Keratinocyte (primary cell): ENCODE measurements at regions not wholly inside any gene's neighbourhood (a gene's known extent, or its start where the extent isn't known, plus 50 kb on each side); places are given as distances from the start of the nearest gene placed in this dataset.
A peak's percentile ranks its signal among the peaks of the same experiment; 100 is the strongest.

Experiments
- DNase-seq: peaks from one replicate; pipeline ENCODE4 v3.0.0-alpha.2; 2011; ENCODE audit warnings: low read depth, missing footprints, low spot score
- FAIRE-seq: peaks from 2 replicates; lab custom pipeline; 2011; peaks lifted over from hg19 to GRCh38; lab: Jason Lieb, UNC
- H2AFZ ChIP-seq: 2 replicates; pipeline ENCODE4 v1.6.0; 2012; ENCODE audit warnings: low read length, control low read depth, inconsistent platforms; ENCODE audit not compliant: control insufficient read depth
- H3K27ac ChIP-seq: 2 replicates; pipeline ENCODE4 v1.5.1; 2011; ENCODE audit warnings: low read length; ENCODE audit not compliant: control insufficient read depth, insufficient read depth
- H3K27me3 ChIP-seq: 3 replicates; pipeline ENCODE4 v1.6.0; 2011; ENCODE audit warnings: low read length; ENCODE audit not compliant: control insufficient read depth, insufficient read depth; ENCODE audit errors: extremely low read depth
- H3K36me3 ChIP-seq, 2 experiments: 2 replicates in 1 of 2; 3 replicates in 1 of 2; pipeline ENCODE4 v1.5.1; 2011; ENCODE audit warnings: low read length in 2 of 2, mild to moderate bottlenecking in 1 of 2; ENCODE audit not compliant: control insufficient read depth in 2 of 2, insufficient read depth in 2 of 2; ENCODE audit errors: extremely low read depth in 1 of 2
- H3K4me1 ChIP-seq: 3 replicates; pipeline ENCODE4 v1.5.1; 2011; ENCODE audit warnings: low read length; ENCODE audit not compliant: control insufficient read depth, insufficient read depth; ENCODE audit errors: extremely low read depth
- H3K4me2 ChIP-seq: 3 replicates; pipeline ENCODE4 v1.6.0; 2011; ENCODE audit warnings: low read depth, low read length; ENCODE audit not compliant: control insufficient read depth, insufficient read depth; ENCODE audit errors: extremely low read depth
- H3K4me3 ChIP-seq, 3 experiments: fragments of 200-600 bp in 1 of 3; sonication (generic) in 1 of 3; 2 replicates in 2 of 3; 3 replicates in 1 of 3; pipeline ENCODE4 v1.5.1; 2011 to 2016; ENCODE audit warnings: low read length in 3 of 3, mild to moderate bottlenecking in 3 of 3, control low read depth in 2 of 3, inconsistent platforms in 1 of 3, low read depth in 1 of 3, mixed read lengths in 1 of 3, mixed run types in 1 of 3, moderate library complexity in 1 of 3; ENCODE audit not compliant: control insufficient read depth in 2 of 3, insufficient read depth in 2 of 3; ENCODE audit errors: extremely low read depth in 1 of 3
- H3K79me2 ChIP-seq: 2 replicates; pipeline ENCODE4 v1.6.0; 2012; ENCODE audit warnings: low read length; ENCODE audit not compliant: control insufficient read depth, insufficient read depth
- H3K9ac ChIP-seq: 3 replicates; pipeline ENCODE4 v1.6.0; 2011; ENCODE audit warnings: low read length; ENCODE audit not compliant: control insufficient read depth, insufficient read depth; ENCODE audit errors: extremely low read depth
- H3K9me1 ChIP-seq: 3 replicates; pipeline ENCODE4 v1.6.0; 2011; ENCODE audit warnings: low read length; ENCODE audit not compliant: control insufficient read depth, insufficient read depth; ENCODE audit errors: extremely low read depth
- H3K9me3 ChIP-seq: 2 replicates; pipeline ENCODE4 v1.5.1; 2012; ENCODE audit warnings: low read depth, low read length; ENCODE audit not compliant: control insufficient read depth
- H4K20me1 ChIP-seq: 3 replicates; pipeline ENCODE4 v1.6.0; 2011; ENCODE audit warnings: low read length; ENCODE audit not compliant: control insufficient read depth, insufficient read depth; ENCODE audit errors: extremely low read depth
- CTCF ChIP-seq, 3 experiments: IDR thresholded peaks in 1 of 3; conservative IDR thresholded peaks in 1 of 3; optimal IDR thresholded peaks in 1 of 3; 2 replicates in 2 of 3; 3 replicates in 1 of 3; pipeline versions ENCODE3 to v1.5.1; 2011; ENCODE audit warnings: low read length in 3 of 3, mild to moderate bottlenecking in 3 of 3, moderate library complexity in 2 of 3, control low read depth in 1 of 3, inconsistent platforms in 1 of 3; ENCODE audit not compliant: insufficient read depth in 2 of 3; ENCODE audit errors: extremely low read depth in 1 of 3
- EZH2 ChIP-seq: IDR thresholded peaks from one replicate; pipeline ENCODE4 v1.6.1; 2012; ENCODE audit warnings: inconsistent platforms, mild to moderate bottlenecking, low read length, moderate library complexity
- dilution Hi-C: fragments of 300-500 bp; cut with MboI; formaldehyde crosslinking; loops from one replicate; pipeline ENCODE4 v1.7.0; 2020; ENCODE audit warnings: low sequenced_read_pairs; ENCODE audit not compliant: extremely low pct_ligation_motif_present

GRCh38 chr15:87661454-87662355 lies 594.8 kb downstream of the NTRK3 start:
- no peaks in the 10 kb centered on the region for H3K9me1 ChIP-seq
- TF ChIP-seq EZH2 (no peak), CTCF (optimal IDR thresholded peaks at IDR 0.05 in 1 of 3, IDR thresholded peaks at IDR 0.05 in 1 of 3, conservative IDR thresholded peaks at IDR 0.05 in 1 of 3; ENCODE audit: extremely low read depth in 1 of 3, insufficient read depth in 2 of 3, low read length in 3 of 3) (no peak)
- peaks cover 9% of the 10 kb centered on the region for H3K4me1 ChIP-seq
- H3K36me3 ChIP-seq, result no peaks in the 10 kb centered on the region
- H3K27ac ChIP-seq, result no peak overlapping the region
- H3K9me3 ChIP-seq, result no peaks in the 10 kb centered on the region
- peak; percentile 9 for DNase-seq
- no peaks in the 10 kb centered on the region for H3K27me3 ChIP-seq
- H3K4me2 ChIP-seq, result no peak overlapping the region
- no peaks in the 10 kb centered on the region for H4K20me1 ChIP-seq
- peak; percentile 48 for FAIRE-seq
- peak overlapping the region; percentile 10 for H2AFZ ChIP-seq
- dilution Hi-C loops, result no loop called here
- no peaks in the 10 kb centered on the region for H3K79me2 ChIP-seq
- no peak overlapping the region for H3K4me3 ChIP-seq
- H3K9ac ChIP-seq, result no peak overlapping the region

- Histone ChIP-seq H2AFZ (peak overlapping the region; percentile 33), H3K27ac (no peak overlapping the region), H3K4me2 (no peak overlapping the region), H3K9ac (no peak overlapping the region), H3K9me1 (no peaks in the 10 kb centered on the region), H3K79me2 (no peaks in the 10 kb centered on the region), H3K4me3 (no peak overlapping the region), H3K27me3 (no peaks in the 10 kb centered on the region), H4K20me1 (no peaks in the 10 kb centered on the region), H3K36me3 (no peaks in the 10 kb centered on the region), H3K4me1 (peaks cover 9% of the 10 kb centered on the region), H3K9me3 (no peaks in the 10 kb centered on the region)
- DNase-seq (no peak), FAIRE-seq (no peak)
- no peak for TF ChIP-seq CTCF (optimal IDR thresholded peaks at IDR 0.05 in 1 of 3, IDR thresholded peaks at IDR 0.05 in 1 of 3, conservative IDR thresholded peaks at IDR 0.05 in 1 of 3; ENCODE audit: extremely low read depth in 1 of 3, insufficient read depth in 2 of 3, low read length in 3 of 3)
- dilution Hi-C loops, result no loop called here
Observed at GRCh38 chr15:87660251-87661129, 596.0 kb downstream of the NTRK3 start.
